Astrocyte of the spinal cord (primary cell): ENCODE measurements at regions not wholly inside any gene's neighbourhood (a gene's known extent, or its start where the extent isn't known, plus 50 kb on each side); places are given as distances from the start of the nearest gene placed in this dataset.
"Not testable (repeated sequence)": the region's sequence is repeated elsewhere in the genome, so short reads cannot be mapped to it uniquely, and the experiment has no call there.

Experiments used
- DNase-seq: peaks from one replicate; pipeline ENCODE4 v3.0.0; 2011; ENCODE audit warnings: low read depth, low spot score
- H3K4me3 ChIP-seq: 2 replicates; pipeline ENCODE4 v1.5.1; 2011; ENCODE audit warnings: low read depth, mild to moderate bottlenecking, low read length, moderate library complexity
- in situ Hi-C: cut with HindIII; loops from 2 replicates; pipeline ENCODE4 v1.10.0; 2017; ENCODE audit warnings: low sequenced_read_pairs
- TF ChIP-seq, protein P1 (sequence below): IDR thresholded peaks from 2 replicates; pipeline ENCODE4 v1.5.1; 2012; ENCODE audit warnings: low read depth, mild to moderate bottlenecking, low read length, inconsistent platforms

DNA sequence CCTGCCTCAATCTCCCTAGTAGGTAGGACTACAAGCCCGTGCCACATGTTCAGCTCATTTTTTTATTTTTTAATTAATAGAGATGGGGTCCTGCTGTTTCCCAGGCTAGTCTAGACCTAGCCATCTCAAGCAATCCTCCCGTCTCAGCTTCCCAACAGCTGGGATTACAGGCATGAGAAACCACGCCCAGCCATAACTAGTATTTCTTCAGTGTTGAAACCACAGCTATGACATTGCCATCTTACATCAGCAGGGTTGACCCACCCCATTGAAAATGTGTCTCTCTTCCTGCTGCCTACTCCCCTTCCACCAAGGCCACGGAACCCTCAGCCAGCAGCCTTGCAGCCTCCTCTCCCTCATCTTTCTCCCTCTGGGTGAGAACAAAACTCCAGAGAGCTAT lies 62.1 kb upstream of the ZNF746 start:
- peak; percentile 54 for DNase-seq
- in situ Hi-C loops, result no loop called here

DNA sequence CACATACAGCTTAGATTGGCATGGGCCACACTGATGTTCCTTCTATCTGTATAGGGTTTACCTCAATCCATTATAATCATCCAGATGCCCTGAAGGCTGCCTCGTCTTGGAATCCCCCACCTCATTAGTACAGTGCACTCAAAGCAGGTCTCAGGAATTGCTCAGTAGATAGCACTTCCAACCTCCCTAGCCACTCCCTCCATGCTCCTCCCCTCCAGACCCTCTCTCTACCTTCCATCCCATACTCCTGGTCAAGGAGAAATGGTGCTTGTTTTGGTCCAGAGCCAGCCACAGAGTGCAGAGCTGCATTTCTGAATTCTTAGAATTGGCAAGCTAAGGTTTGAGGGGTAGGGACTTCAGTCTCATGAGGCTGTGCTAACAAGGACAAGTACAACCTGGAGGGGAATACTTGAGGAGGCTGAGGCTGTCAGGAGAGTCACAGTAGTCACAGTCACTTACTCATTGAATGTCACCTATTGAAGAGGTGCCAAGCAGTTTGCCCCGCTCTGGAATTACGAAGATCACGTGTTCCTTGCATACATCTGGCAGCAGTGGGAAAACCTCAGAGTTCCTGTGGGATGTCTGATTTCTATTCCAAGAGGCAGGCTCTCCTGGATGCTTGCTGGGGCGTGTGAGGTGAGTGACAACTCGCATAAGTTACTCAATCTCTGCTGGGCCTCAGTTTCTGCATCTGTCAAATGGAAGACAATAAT lies 60.7 kb upstream of the ZNF746 start:
- DNase-seq, result peak; percentile 67
- in situ Hi-C loops, result no loop called here
- TF ChIP-seq, protein P1, sequence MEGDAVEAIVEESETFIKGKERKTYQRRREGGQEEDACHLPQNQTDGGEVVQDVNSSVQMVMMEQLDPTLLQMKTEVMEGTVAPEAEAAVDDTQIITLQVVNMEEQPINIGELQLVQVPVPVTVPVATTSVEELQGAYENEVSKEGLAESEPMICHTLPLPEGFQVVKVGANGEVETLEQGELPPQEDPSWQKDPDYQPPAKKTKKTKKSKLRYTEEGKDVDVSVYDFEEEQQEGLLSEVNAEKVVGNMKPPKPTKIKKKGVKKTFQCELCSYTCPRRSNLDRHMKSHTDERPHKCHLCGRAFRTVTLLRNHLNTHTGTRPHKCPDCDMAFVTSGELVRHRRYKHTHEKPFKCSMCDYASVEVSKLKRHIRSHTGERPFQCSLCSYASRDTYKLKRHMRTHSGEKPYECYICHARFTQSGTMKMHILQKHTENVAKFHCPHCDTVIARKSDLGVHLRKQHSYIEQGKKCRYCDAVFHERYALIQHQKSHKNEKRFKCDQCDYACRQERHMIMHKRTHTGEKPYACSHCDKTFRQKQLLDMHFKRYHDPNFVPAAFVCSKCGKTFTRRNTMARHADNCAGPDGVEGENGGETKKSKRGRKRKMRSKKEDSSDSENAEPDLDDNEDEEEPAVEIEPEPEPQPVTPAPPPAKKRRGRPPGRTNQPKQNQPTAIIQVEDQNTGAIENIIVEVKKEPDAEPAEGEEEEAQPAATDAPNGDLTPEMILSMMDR, result no peak

More for the DNA sequence above, 62.1 kb upstream of the ZNF746 start:
- H3K4me3 ChIP-seq, result no peak overlapping the region
- TF ChIP-seq, protein P1, result no peak

DNA sequence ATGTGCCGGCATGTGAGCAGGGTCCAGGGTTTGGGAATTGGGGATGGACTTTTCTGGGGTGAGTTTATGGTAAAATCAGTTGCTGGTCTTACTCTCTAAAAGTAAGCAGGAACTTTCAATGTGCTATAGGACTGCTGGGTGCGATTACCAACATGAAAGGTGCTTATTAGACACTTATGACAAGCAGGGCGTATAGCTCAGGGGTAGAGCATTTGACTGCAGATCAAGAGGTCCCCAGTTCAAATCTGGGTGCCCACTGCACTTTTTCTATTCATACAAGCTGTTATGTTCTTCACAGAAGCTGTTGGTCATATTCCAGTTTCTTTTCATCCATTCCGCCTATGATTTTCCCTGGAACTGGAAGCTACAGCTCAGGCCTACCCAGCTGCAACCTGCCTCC lies 58.9 kb upstream of the ZNF746 start:
- DNase-seq, H3K4me3 ChIP-seq, in situ Hi-C loops: not testable (repeated sequence)

More for the DNA sequence above, 60.7 kb upstream of the ZNF746 start:
- H3K4me3 ChIP-seq, result no peak overlapping the region

DNA sequence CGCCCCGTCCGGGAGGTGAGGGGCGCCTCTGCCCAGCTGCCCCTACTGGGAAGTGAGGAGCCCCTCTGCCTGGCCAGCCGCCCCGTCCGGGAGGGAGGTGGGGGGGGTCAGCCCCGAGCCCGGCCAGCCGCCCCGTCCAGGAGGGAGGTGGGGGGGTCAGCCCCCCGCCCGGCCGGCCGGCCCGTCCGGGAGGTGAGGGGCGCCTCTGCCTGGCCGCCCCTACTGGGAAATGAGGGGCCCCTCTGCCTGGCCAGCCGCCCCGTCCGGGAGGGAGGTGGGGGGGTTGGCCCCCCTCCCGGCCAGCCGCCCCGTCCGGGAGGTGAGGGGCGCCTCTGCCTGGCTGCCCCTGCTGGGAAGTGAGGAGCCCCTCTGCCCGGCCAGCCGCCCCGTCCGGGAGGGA lies 57.2 kb upstream of the ZNF746 start:
- H3K4me3 ChIP-seq, DNase-seq, in situ Hi-C loops: not testable (repeated sequence)

DNA sequence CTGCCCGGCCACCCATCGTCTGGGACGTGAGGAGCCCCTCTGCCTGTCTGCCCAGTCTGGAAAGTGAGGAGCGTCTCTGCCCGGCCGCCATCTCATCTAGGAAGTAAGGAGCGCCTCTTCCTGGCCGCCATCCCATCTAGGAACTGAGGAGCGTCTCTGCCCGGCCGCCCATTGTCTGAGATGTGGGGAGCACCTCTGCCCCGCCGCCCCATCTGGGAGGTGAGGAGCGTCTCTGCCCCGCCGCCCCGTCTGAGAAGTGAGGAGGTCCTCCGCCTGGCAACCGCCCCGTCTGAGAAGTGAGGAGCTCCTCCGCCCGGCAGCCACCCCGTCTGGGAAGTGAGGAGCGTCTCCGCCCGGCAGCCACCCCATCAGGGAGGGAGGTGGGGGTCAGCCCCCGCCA lies 56.4 kb upstream of the ZNF746 start:
- H3K4me3 ChIP-seq, in situ Hi-C loops, DNase-seq: not testable (repeated sequence)

DNA sequence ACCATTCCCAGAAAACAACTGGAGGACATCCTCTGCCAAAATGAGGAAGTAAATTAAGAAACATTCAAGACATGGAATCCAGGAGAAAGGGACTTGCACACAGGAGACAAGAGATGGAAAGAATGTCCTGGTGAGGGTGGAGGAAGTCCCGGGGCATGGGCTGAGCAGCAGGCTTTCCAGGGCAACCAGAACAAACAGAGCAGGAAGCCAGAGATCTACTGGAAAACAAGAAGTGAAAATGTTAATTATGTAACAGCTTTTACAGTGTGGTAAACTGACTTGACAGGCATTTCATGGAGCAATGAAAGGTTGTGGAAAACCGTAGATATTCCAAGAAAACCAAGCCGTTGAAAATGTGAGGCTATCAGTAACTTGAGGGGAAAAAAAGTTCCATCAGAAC lies 55.2 kb upstream of the ZNF746 start:
- TF ChIP-seq, protein P1, result no peak
- in situ Hi-C loops, result no loop called here
- no peak for DNase-seq
- no peak overlapping the region for H3K4me3 ChIP-seq
